ENCODE measurements at regions not wholly inside any gene's neighbourhood (a gene's known extent, or its start where the extent isn't known, plus 50 kb on each side); places are given as distances from the start of the nearest gene placed in this dataset.

- in situ Hi-C loops (cut with HindIII; ENCODE audit: low sequenced_read_pairs) = no loop called here
These were observed 51.4 kb upstream of the TOP1 start for GRCh38 chr20:40977218-40977617.

- in situ Hi-C loops (cut with HindIII; ENCODE audit: low sequenced_read_pairs) = no loop called here
These were observed 49.9 kb upstream of the TOP1 start for GRCh38 chr20:40978761-40979160.

All from endothelial cell of hepatic sinusoid (primary cell).